A204.1 (cell line): ENCODE measurements at regions not wholly inside any gene's neighbourhood (a gene's known extent, or its start where the extent isn't known, plus 50 kb on each side); places are given as distances from the start of the nearest gene placed in this dataset.
A peak's percentile ranks its signal among the peaks of the same experiment; 100 is the strongest.

ENCODE experiments used
- FAIRE-seq: peaks from 2 replicates; lab custom pipeline; 2012; peaks lifted over from hg19 to GRCh38; lab: Jason Lieb, UNC

DNA sequence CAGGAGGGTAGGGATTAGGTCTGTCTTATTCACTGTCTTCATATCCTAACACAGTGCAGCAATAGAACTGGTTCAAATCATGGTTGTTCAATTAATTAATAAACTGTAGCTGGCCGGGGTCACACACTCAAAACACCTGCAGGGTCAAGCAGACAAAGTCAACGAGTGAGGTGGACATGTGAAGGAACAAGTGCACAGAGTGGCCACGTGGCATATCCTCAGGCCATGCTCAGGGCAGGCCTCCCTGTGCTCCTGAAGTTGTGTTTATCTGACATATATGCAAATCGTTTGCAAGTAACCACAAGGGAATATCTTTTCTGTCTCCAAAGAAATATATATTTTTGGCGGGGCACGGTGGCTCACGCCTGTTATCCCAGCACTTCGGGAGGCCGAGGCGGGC lies 98.5 kb upstream of the ZMIZ1 start:
- no peak for FAIRE-seq

DNA sequence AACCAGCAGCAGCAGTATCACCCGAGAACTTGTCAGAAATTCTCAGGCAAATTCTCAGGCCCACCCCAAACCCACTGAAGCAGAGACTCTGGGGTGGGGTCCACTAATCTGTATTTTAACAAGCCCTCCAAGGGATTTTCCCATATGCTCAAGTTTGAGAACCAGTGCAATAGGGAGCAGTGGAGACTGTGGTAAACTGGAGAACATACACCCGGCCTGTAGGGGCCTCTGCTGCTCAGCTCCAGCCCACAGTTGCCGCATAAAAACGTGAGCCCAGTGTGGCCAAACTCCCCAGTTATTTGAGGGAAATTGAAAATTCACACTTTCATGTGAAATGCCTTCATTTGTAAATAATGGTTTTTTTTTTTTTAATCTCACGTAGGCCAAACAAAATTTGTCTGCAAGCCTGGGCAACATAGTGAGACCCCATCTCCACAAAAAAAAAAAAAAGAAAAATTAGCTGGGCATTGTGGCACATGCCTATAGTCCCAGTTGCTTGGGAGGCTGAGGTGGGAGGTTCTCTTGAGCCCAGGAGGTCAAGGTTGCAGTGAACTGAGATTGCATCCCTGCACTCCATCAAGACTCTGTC lies 97.6 kb upstream of the ZMIZ1 start:
- no peak for FAIRE-seq

DNA sequence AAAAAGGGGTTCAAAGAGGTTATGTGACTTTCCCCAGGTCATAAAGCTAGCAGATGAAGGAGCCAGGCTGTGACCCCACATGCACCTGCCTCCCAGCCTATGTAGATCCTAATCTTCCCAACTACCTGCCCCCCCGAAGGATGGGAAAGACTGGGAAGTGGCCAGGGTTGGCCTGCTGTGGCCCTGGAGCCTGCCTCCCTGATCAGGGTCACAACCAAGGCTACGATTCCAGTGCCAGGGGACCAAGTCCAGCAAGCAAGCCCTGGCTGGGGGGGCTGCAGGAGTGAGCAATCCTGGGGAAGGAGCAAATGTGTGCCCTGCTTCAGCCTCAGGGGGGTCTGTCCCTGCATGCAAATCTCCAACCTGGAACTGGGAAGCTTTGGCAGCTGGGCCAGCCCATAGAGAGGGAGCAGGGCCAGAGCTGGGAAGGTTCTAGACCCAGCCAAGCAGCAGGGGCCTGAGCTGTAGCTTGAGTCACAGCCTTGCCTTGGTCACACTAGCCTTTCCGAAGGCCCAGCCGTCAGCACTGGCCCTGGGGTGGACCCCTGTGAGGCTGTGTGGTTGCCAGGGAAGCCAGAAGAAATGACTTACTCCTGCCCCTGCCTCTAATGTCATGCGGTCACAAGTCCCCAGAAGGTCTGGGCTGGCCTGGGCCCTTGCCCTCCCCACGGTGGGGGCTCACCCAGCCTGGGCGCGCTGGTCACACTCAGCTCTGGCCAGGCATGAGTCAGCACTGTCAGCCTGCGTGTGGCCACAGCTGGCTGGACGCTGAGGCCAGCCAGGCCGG lies 96.4 kb upstream of the ZMIZ1 start:
- no peak for FAIRE-seq

DNA sequence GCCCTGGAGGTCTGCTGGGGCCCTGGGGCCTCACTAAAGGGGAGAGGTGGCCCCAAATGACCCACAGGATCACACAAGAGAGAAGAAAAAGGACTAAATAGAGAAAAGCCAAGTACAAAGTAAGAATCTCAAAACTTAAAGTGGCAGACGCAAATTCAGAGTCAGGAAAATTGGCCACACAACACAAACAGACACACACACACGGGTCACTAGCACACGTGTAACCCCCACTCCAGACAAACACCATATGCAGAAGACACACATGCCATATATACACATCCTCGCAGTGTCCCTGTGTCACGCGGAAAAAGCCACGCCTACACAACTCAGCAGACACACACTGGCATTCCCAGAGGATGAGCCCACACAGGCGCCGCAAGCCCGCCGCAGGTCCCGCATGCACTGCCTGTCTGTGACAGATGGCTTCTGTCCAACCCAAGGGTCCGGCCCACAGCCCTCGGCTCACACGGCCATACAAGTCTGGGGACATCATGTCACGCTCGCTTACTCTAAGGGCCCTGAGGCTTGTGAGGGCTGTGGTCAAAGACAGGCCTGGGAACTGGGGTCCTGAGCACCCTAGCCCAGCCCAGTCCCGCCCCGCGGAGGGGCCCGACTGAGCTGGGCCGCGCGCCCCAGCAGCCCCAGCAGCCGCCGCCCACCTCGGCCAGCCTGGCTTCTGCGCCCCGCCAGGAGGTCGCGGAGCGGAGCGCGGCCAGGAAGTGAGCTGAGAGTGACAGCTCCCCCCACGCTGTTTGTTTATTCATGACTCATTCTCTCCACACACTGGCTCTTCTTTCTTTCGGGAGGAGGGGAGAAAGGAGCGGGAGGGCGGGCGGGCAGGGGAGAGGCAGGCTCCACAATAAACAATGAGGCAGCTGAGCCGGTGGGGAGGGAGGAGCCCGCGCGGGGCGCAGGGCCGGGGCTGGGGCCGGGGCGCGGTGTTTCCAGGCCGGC lies 95.5 kb upstream of the ZMIZ1 start:
- FAIRE-seq: no peak

DNA sequence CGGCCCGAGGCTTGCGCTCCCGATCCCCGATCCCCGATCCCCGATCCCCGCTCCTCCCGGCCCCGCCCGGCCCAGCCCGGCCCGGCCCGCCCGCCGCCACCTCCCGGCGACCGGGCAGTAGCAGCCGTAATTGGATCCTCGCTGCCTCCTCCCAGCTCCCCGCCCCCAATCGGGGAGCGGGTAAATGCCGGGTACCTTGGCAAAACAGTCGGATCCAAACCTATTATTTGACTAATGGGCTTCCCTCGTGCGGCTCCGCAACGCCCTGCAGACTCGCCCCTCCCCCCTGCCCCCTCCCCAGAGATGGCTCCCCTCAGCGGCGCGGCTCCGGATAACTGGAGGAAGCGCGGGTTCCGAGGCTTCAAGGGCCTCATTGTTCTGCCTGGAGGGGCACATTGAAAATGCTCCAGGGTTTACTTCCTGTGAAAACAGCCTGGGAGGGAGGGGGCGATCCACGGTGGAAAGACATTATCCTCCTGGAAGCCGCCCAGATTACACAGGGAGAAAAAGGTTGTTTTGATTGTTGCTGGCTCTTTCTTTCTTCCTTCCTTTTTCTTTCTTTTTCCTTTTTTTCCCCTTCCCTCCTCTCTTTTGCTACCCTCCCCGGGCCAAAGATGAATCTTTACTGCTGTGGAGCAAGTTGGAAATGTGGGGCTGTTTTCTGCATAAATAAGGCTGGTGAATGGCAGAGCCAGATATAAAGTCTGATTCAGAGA lies 94.7 kb upstream of the ZMIZ1 start:
- peak; percentile 49 for FAIRE-seq

DNA sequence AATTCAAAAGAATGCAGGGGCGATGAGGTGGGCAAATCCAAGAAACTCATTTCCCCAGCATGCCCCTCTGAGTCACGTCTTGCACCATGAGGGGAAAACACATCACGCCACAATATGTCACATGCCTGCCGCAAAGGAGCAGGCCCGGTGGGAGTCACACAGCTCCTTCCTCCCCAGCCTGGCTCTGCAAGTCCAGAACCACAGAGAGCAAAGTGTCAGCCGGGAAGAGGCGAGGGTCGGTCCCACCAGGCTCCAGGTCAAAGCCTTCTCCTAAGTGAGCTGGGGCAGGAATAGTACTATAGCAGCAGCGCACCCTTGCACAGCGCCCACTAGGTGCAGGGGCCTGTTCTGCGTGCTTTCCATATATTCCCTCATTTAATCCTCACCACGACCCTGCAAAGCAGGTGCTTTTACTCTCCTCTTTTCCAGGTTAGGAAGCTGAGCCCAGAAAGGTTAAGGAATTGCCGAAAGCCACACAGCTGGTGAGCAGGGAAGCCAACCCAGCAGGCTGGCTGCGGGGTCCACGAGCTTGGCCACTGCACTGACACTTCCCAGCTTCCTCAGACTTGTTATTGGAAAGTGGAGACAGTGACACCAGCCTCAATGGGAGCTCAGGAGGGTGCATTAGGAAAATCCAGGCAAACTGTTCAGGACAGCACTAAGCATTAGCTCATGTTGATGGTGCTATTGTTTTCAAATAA lies 94.0 kb upstream of the ZMIZ1 start:
- FAIRE-seq: no peak

DNA sequence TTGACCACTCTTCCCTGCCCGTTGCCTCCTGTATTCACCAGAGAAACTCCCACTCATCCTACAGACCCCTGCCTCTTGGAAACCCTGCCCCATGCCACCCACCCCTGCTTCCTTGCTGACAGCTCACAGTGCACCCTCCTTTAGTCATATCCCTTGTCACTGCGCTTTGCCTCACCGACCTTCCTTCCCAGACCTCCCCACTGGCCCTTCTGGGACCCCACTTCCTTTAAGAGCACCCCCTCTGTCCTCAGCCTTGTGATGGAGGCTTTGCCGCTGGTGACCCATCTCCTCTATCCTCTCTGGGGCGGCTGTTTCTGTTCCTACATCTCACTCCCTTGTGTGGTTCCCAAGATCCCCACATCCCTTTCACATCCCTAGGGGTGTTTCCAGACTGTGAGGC lies 92.8 kb upstream of the ZMIZ1 start:
- no peak for FAIRE-seq

DNA sequence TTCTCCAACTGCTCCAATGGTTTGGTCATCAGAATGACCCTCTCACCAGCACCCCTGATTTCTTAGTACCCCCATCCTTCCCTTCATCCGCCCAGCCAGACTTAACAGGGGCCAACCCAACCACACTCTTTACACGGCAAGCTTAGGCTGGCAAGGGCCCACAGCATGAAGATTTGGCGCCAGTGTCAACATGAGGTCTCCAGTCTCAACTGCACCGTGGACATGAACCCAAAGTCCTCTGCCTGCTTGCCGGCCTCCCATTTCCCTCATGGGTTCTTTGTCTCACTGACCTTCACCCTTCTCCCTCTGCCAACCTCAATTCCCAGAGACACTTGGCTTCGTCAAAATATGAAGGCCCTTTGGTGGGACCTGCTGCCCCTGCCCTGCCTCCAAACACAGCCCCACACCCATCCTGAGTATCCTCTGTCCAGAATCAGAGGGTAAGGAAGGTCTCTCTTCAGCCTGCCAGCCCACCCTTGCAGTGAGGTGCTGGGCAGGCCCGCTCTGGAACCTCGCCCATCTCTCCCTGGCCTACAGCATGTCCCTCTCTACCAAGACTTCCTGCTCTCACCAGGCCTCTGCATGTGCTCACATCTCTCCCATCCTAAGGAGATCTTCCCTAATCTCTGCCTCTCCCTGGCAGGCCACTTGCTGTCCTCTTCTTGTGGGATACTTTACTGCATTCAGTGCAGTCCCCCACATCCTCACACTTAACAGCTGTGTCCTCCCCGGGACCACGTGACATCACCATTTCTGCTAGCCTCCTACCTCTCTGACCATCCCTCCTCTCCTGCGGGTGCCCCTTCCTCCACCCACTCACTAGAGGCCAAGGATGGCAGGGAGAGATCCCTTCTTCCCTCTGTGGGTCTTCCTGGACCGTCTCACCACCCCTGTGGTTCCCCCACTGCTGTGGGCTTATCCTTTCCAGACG lies 91.7 kb upstream of the ZMIZ1 start:
- no peak for FAIRE-seq

DNA sequence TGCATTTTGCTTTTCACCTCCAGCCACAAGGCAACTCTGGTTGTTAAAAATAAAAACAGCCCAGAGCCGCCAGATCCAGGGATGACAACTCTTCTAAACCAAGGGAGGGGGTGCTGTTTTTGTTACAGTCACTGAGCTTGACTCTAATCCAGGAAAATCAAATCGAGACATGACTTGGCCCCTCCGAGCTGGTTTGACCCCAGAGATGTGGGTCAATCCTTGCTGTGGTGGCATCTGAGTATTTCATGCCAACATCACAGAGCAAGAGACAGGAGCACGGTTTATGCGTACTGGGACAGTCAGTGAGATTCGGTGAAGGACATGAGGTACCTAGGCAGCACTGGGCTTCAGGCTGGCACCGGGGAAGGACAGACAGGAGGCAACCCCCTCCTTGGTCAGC lies 88.8 kb upstream of the ZMIZ1 start:
- FAIRE-seq: no peak

DNA sequence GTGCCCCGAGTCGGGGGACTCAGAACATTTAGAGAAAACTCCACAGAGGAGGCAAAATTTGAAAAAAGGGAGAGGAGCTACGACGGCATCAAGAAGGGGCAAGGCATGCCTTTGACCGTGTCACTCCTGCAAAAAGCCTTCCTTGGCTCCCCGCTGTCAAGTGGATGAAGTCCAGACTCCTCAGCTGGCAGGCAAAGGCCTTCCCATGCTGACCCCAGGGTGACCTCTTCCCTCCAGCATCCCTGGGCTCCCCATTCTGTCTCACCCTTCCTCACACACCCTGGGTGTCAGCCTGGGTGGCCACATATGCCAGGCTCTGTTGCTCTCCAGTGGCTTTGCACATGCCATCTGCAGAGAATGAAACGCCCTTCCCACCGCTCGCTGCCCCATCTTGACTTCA lies 88.4 kb upstream of the ZMIZ1 start:
- no peak for FAIRE-seq

DNA sequence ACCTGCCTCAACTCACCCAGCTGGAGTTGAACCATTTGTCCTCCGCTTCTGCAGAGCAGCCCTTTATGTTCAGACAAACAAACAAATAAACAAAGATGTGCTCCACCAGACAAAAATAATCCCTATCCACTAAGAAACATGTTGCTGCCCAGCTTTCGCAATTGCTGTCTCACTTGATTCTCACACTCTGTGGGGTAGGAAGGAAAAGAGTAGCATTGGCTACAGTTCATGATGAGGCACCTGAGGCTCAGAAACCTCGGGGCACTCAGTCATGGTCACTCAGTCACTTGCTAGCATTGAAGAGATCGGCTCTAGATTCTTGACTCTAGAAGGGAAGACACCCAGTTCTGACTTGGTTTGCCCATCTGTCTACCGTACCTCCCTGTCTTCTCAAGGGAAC lies 88.0 kb upstream of the ZMIZ1 start:
- no peak for FAIRE-seq

DNA sequence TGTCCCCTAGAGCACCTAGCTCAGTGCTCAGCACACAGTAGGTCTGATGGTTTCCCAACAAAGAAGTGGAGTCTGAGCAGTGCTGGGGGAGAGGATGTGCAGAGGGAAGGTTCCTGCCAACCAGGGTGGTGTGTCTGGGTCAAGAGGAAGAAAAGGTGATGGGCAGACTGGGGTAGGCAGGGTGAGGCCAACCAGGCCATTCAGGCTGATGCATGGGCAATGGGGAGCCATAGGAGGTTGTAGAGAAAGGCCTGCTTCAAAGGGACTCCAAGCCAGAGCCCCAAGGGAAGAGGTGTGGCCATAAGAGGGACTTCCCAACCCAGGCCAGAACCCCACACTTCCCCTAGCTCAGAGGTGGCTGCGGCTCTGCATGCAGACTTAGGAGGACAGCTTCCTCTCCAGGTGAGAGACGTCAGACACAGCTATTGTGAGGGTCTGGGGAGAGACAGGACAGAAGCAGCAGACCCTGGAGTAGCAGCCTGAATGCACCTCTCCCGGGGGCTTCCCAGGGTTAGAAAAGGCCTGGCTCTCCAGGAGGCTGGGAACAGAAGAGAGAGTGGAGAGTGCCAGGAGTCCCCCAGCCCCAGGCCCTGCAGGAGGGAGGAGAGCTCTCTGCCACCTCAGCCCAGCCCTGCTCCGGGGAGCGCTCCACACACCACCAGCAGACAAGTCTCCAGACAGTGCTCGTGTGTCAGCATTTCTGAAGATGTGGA lies 87.4 kb upstream of the ZMIZ1 start:
- no peak for FAIRE-seq

DNA sequence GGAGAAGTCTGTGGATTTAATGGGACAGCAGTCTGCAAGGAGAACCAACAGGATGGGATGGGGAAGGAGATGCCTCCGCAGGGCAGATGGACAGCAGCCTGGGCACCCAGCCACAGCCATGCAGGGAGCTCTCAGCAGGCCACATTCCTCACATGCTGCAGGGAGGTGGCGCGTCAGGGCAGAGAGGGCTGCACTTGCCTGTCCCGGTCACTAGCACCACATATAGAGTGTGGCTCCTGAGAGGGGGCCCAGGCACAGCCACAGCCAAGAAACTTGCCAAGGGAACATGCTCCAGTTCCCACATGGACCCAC lies 86.8 kb upstream of the ZMIZ1 start:
- FAIRE-seq: no peak

DNA sequence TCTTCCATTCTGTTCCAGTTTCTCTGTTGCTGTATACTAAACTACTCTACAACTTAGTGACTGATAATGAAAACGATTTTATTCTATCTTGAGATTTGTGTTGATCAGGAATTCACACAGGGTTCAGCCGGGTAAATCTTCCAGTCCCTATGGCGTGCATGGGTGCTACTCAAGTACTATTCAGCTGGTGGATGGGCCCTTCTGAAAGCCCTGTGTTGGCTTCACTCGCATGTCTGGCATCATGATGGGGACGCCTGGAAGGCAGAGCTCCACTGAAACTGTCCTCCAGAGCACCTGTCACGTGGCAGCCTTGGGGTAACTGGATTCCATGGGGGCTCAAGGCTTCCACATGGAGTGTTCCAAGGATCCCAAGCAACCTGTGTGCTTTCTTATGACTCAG lies 86.0 kb upstream of the ZMIZ1 start:
- no peak for FAIRE-seq

DNA sequence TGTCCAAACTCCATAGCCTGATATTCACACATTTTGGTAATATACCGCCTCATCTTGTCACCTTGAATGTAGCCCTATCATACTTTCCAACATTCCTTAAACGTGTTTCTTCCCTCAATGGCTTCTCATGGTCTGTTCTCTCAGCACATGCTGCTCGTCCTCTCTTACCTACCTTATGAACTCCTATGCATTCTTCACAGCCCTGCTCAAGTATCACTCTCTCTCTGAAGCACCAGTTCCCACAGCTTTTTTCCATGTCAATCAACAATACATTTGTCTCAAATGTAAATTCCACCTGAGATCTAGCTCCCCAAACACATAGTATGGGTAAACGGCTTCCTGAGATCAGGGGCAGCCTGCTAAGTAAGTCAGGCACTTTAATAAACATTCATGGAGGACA lies 85.2 kb upstream of the ZMIZ1 start:
- FAIRE-seq: no peak

DNA sequence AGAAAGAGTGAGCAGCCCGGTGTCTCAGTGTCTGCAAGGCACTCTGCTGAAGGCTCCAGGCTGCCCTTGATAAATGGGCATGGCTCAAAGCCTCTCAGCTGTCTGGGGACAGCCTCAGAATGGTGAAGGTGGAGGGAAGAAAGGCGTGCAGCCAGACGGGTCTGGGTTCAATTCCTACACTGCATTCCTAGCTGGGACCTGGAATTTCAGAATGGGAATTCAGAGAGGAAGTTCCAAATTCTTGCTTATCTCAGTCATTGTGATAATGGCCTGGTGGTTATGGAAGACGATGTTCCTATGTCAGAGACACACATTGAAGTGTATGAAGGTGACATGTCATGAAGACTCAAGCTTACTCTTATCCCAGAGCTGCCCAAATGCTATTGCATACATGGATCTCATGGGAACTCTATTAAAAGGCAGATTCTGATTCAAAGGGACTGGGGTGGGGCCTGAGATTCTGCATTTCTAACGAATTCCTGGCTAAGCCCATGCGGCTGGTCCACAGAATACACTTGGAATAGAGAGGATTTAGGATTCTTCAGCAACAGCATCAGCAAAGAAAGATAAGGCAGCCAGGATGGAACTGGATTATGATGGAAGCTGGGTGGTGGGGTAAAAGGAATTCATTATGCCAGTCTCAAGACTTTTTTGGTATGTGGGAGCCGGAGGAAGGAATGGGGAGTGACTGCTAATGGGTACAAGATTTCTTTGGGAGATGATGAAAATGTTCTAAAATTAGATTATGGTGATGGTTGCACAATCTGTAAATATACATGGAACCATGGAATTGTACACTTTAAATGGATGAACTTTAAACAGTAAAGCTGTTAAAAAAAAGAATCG lies 82.6 kb upstream of the ZMIZ1 start:
- FAIRE-seq: no peak

DNA sequence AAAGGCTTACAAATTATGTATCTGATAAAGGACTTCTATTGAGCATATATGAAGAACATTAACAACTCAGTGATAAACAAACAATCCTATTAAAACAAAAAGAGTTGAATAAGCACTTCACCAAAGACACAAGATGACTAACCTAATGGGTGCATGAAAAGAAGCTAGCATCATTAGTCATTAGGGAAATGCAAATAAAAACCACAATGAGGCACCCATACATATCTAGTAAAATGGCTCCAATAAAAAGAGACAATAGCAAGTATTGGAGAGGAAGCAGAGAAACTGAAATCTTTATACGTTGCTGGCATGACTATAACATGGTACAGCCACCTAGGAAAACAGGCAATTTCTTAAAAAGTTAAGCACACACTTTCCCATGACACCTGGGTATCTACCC lies 77.6 kb upstream of the ZMIZ1 start:
- no peak for FAIRE-seq

DNA sequence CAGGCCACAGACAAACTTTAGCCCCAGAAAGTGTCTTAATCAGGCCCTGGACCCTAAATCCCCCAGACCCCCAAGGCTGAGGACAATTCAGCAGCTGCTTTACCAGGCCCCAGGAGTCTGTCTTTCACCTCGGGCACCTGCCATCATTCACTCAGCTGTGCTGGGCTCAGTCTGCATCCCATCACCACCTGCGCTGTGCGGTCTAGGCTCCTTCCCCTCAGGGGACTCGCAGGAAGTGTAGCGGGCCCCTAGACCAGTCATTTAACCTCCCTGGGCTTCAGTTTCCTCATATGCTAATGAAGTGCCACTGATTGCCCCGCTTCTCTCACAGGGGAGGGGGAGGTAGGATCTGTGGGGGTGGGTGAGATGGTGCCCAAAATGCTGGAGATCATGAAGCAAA lies 76.4 kb upstream of the ZMIZ1 start:
- no peak for FAIRE-seq

DNA sequence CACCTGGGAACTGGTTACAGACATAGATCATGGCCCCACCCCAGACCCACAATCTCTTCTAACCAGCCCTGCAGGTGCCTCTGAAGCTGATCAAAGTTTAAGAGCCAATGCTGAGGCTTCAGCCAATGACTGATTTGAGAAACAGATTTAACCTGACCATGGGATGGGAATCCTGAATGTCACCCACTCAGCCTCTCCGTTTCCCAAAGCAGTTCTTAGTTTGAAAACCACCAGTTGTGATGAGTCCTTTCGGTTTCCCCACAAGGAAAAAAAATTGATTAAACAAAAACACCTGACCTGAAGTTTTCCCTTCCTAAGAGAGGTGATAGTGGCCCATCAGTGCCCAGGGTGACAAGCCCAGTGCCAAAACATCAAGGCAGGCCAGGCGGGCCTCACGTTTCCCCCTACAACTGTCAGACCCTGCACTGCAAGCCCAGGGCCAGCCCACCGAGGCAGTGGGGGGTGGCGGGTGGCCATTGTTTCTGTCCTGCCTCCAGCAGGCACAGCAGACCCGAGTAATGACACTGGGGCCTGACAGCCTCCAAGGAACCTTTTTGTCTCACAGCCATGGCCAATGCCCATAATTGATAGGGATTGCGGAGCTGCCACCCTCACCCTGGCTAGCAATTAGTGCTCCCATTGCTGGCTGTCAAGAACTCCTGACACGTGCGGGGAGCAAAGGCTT lies 75.4 kb upstream of the ZMIZ1 start:
- no peak for FAIRE-seq
